H1 (cell line): ENCODE measurements at regions not wholly inside any gene's neighbourhood (a gene's known extent, or its start where the extent isn't known, plus 50 kb on each side); places are given as distances from the start of the nearest gene placed in this dataset.
A peak's percentile ranks its signal among the peaks of the same experiment; 100 is the strongest.

Source experiments
- CTCF ChIA-PET: fragments of 300-600 bp; sonication (Branson Sonifier 250); formaldehyde crosslinking; loops from one replicate; lab custom pipeline; 2021; ENCODE audit not compliant: partially characterized antibody; lab: Charles Lee
- POLR2A ChIA-PET: fragments of 300-600 bp; sonication (Branson Sonifier 250); formaldehyde crosslinking; loops from one replicate; lab custom pipeline; 2021; ENCODE audit warnings: inconsistent platforms; ENCODE audit not compliant: partially characterized antibody; lab: Charles Lee
- DNase-seq, 2 experiments: peaks; one replicate each; pipeline versions ENCODE4 v3.0.0 to v3.0.0-alpha.2; 2010 to 2022; ENCODE audit warnings: low spot score in 2 of 2, low read depth in 1 of 2, mixed read lengths in 1 of 2
- FAIRE-seq: peaks from 2 replicates; lab custom pipeline; 2011; peaks lifted over from hg19 to GRCh38; lab: Jason Lieb, UNC
- H2AFZ ChIP-seq: 2 replicates; pipeline ENCODE4 v1.8.1; 2012; ENCODE audit warnings: low read length, inconsistent platforms
- H2AK5ac ChIP-seq: 2 replicates; pipeline ENCODE4 v1.6.1; 2013; ENCODE audit warnings: low read depth, low read length
- H2BK120ac ChIP-seq: replicated peaks from 2 replicates; pipeline ENCODE3; 2013; ENCODE audit warnings: low read depth, low read length, inconsistent platforms
- H2BK12ac ChIP-seq: 2 replicates; pipeline ENCODE4 v1.6.1; 2013; ENCODE audit warnings: low read depth, low read length
- H2BK15ac ChIP-seq: 2 replicates; pipeline ENCODE4 v1.6.1; 2013; ENCODE audit warnings: low read length
- H2BK20ac ChIP-seq: 2 replicates; pipeline ENCODE4 v1.6.1; 2013; ENCODE audit warnings: low read length
- H2BK5ac ChIP-seq: 2 replicates; pipeline ENCODE4 v1.6.1; 2013; ENCODE audit warnings: low read depth, low read length
- H3K14ac ChIP-seq: 2 replicates; pipeline ENCODE4 v1.6.1; 2013; ENCODE audit warnings: inconsistent platforms; ENCODE audit not compliant: insufficient read length
- H3K18ac ChIP-seq: 2 replicates; pipeline ENCODE4 v1.6.1; 2013; ENCODE audit warnings: low read length; ENCODE audit errors: extremely low read depth
- H3K23ac ChIP-seq: 2 replicates; pipeline ENCODE4 v1.6.1; 2013; ENCODE audit warnings: inconsistent platforms; ENCODE audit not compliant: insufficient read length
- H3K23me2 ChIP-seq: 2 replicates; pipeline ENCODE4 v1.6.1; 2013; ENCODE audit warnings: low read depth, low read length
- H3K27ac ChIP-seq: 2 replicates; pipeline ENCODE4 v1.6.1; 2011; ENCODE audit warnings: low read depth, low read length, inconsistent platforms
- H3K27me3 ChIP-seq, 4 experiments: replicated peaks in 1 of 4; 1 replicate in 1 of 4; 2 replicates in 3 of 4; pipeline versions ENCODE4 v1.6.1 to v1.8.1; 2011 to 2013; ENCODE audit warnings: low read length in 3 of 4, mild to moderate bottlenecking in 3 of 4, inconsistent platforms in 2 of 4, mixed read lengths in 2 of 4, moderate library complexity in 1 of 4; ENCODE audit not compliant: control insufficient read depth in 3 of 4, insufficient read depth in 3 of 4; ENCODE audit errors: extremely low read depth in 1 of 4
- H3K36me3 ChIP-seq, 4 experiments: 2 replicates each; pipeline versions ENCODE4 v1.6.1 to v1.8.1; 2011 to 2013; ENCODE audit warnings: mild to moderate bottlenecking in 4 of 4, low read length in 3 of 4, moderate library complexity in 2 of 4, control low read depth in 1 of 4, inconsistent platforms in 1 of 4; ENCODE audit not compliant: insufficient read depth in 4 of 4, control insufficient read depth in 2 of 4
- H3K4ac ChIP-seq: replicated peaks from 2 replicates; pipeline ENCODE3; 2013; ENCODE audit warnings: low read length, low read depth, mixed read lengths, inconsistent platforms; ENCODE audit not compliant: insufficient read length
- H3K4me1 ChIP-seq, 4 experiments: replicated peaks in 1 of 4; 1 replicate in 1 of 4; 2 replicates in 3 of 4; pipeline versions ENCODE4 v1.6.1 to v1.8.1; 2011 to 2013; ENCODE audit warnings: low read length in 3 of 4, inconsistent platforms in 2 of 4, mixed read lengths in 1 of 4; ENCODE audit not compliant: insufficient read depth in 4 of 4, control insufficient read depth in 3 of 4
- H3K4me2 ChIP-seq, 2 experiments: 2 replicates each; pipeline versions ENCODE4 v1.6.1 to v1.8.1; 2011 to 2013; ENCODE audit warnings: low read depth in 2 of 2, low read length in 2 of 2, control low read depth in 1 of 2, inconsistent platforms in 1 of 2, mild to moderate bottlenecking in 1 of 2; ENCODE audit not compliant: insufficient read depth in 1 of 2
- H3K4me3 ChIP-seq, 4 experiments: fragments of 200-600, 300-600 bp in 1 of 4; sonication (generic), shearing (Covaris generic), sonication (Bioruptor Twin) in 1 of 4; 2 replicates each; pipeline versions ENCODE4 v1.5.1 to v1.8.1; 2011 to 2016; ENCODE audit warnings: low read length in 4 of 4, low read depth in 3 of 4, control low read depth in 2 of 4, inconsistent platforms in 2 of 4, mild to moderate bottlenecking in 2 of 4, mixed read lengths in 1 of 4, moderate library complexity in 1 of 4; ENCODE audit not compliant: insufficient read depth in 2 of 4; ENCODE audit errors: extremely low read depth in 1 of 4
- H3K56ac ChIP-seq: replicated peaks from 2 replicates; pipeline ENCODE3; 2013; ENCODE audit warnings: low read depth, mild to moderate bottlenecking, mixed read lengths, low read length, inconsistent platforms; ENCODE audit not compliant: insufficient read length
- H3K79me1 ChIP-seq: 2 replicates; pipeline ENCODE4 v1.6.1; 2013; ENCODE audit warnings: low read depth, low read length, control low read depth
- H3K79me2 ChIP-seq, 2 experiments: 2 replicates each; pipeline versions ENCODE4 v1.6.1 to v1.8.1; 2012 to 2013; ENCODE audit warnings: low read length in 2 of 2, mild to moderate bottlenecking in 2 of 2, inconsistent platforms in 1 of 2; ENCODE audit not compliant: insufficient read depth in 2 of 2, control insufficient read depth in 1 of 2
- H3K9ac ChIP-seq, 4 experiments: replicated peaks in 1 of 4; 1 replicate in 1 of 4; 2 replicates in 3 of 4; pipeline versions ENCODE4 v1.6.1 to v1.8.1; 2011 to 2013; ENCODE audit warnings: low read depth in 3 of 4, low read length in 3 of 4, control low read depth in 2 of 4, mild to moderate bottlenecking in 2 of 4, moderate library complexity in 2 of 4, inconsistent platforms in 1 of 4; ENCODE audit errors: extremely low read depth in 1 of 4
- H3K9me3 ChIP-seq, 2 experiments: 2 replicates each; pipeline versions ENCODE4 v1.6.1 to v1.8.1; 2012 to 2013; ENCODE audit warnings: mild to moderate bottlenecking in 2 of 2, moderate library complexity in 2 of 2, control low read depth in 1 of 2, inconsistent platforms in 1 of 2, low read depth in 1 of 2, low read length in 1 of 2, mixed read lengths in 1 of 2; ENCODE audit not compliant: insufficient read depth in 2 of 2
- H4K20me1 ChIP-seq, 2 experiments: replicated peaks in 1 of 2; 2 replicates each; pipeline versions ENCODE3 to v1.8.1; 2011 to 2013; ENCODE audit warnings: inconsistent platforms in 2 of 2, low read length in 2 of 2, mild to moderate bottlenecking in 1 of 2; ENCODE audit not compliant: insufficient read depth in 2 of 2, control insufficient read depth in 1 of 2
- H4K5ac ChIP-seq: 2 replicates; pipeline ENCODE4 v1.6.1; 2013; ENCODE audit warnings: low read length, low read depth, mixed read lengths, inconsistent platforms; ENCODE audit not compliant: insufficient read length
- H4K8ac ChIP-seq: 2 replicates; pipeline ENCODE4 v1.8.0; 2013; ENCODE audit warnings: mild to moderate bottlenecking, moderate library complexity, low read length, inconsistent platforms; ENCODE audit not compliant: insufficient read depth; ENCODE audit errors: extremely low read depth
- H4K91ac ChIP-seq: replicated peaks from 2 replicates; pipeline ENCODE3; 2013; ENCODE audit warnings: low read length, mixed read lengths, inconsistent platforms; ENCODE audit not compliant: insufficient read length
- CTBP2 ChIP-seq: IDR thresholded peaks from 2 replicates; pipeline ENCODE4 v1.7.0; 2011; ENCODE audit warnings: borderline replicate concordance, mild to moderate bottlenecking, moderate library complexity, mixed read lengths, low read length; ENCODE audit not compliant: insufficient read depth, insufficient read length
- EP300 ChIP-seq, 2 experiments: IDR thresholded peaks; 1 replicate in 1 of 2; 2 replicates in 1 of 2; pipeline ENCODE4 v1.6.1; 2011 to 2012; ENCODE audit warnings: low read depth in 2 of 2, low read length in 2 of 2, mild to moderate bottlenecking in 2 of 2, borderline replicate concordance in 1 of 2, inconsistent platforms in 1 of 2, moderate library complexity in 1 of 2
- EZH2 ChIP-seq: fragments of 200-600 bp; sonication (generic); IDR thresholded peaks from 2 replicates; pipeline ENCODE4 v1.7.1; 2012; ENCODE audit warnings: low read depth, mild to moderate bottlenecking, moderate library complexity, low read length, inconsistent platforms; ENCODE audit not compliant: severe bottlenecking
- POLR2AphosphoS5 ChIP-seq: IDR thresholded peaks from 2 replicates; pipeline ENCODE4 v1.6.1; 2011; ENCODE audit warnings: low read depth, low read length
- SIRT6 ChIP-seq: IDR thresholded peaks from one replicate; pipeline ENCODE4 v1.7.1; 2012; ENCODE audit warnings: low read length, inconsistent platforms
- WGBS, 2 experiments: shearing (Covaris generic) in 1 of 2; methylation state at CpG; one replicate each; pipeline versions ENCODE4 v1.1.6 to v1.1.7; 2013 to 2015; ENCODE audit warnings: low lambda C conversion rate in 2 of 2, mixed read lengths in 2 of 2, inconsistent platforms in 1 of 2, low coverage in 1 of 2, missing lambda C conversion rate in 1 of 2; ENCODE audit not compliant: insufficient replicate concordance in 2 of 2, insufficient coverage in 1 of 2, insufficient read length in 1 of 2; ENCODE audit errors: extremely low coverage in 1 of 2, missing lambda C conversion rate in 1 of 2; 5-methylcytosine and 5-hydroxymethylcytosine counted together
- TF ChIP-seq, protein P1 (sequence below): IDR thresholded peaks from 2 replicates; pipeline ENCODE4 v1.6.1; 2012; ENCODE audit warnings: inconsistent platforms

DNA sequence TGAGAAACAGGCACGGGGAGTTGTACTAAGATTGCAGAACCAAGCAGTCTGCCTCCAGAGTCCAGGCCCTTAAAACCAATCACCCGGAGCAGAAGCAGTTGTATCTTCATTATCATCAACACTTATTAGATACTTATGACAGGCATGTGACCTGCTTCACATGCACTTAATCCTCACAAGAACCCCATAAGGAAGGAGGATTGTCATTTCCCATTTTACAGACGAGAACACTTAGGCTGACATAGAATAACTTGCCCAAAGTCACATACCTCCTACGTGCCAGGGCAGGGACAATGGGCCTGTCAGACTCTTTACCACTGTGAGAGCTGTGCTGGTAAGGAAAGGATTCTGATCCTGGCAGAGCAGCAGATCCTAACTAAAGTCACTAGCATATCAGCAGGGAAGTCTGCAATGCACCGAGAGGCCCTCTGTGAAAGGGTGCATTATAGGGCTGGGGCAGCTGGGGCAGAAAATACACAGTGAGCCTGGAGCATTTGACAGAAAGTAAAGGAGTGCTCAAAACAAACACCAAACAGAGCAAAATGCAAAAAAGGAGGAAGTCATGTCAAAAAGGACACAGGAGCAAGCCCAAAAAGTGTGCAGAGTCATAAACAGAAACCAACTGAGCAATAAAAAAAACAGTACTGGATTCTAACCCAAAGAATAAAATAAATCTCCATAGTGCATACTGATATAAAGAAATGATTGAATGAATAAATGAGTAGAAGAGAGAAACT, 55.9 kb upstream of the SP3 start:
- no peak overlapping the region for H2BK15ac ChIP-seq
- POLR2A ChIA-PET = interaction anchor here (1.4 kb wide), 1 partner anchor 55 kb away, joined by 4 read pairs; no protein-coding TSS in a partner anchor
- H3K23ac ChIP-seq = no peak overlapping the region
- H2BK120ac ChIP-seq = no peak overlapping the region
- peak overlapping the region; percentile 14 for H3K4ac ChIP-seq
- no peak overlapping the region for H3K4me2 ChIP-seq
- no peak for TF ChIP-seq EP300 (IDR thresholded peaks at IDR 0.05; ENCODE audit: borderline replicate concordance in 1 of 2, low read depth in 2 of 2, low read length in 2 of 2)
- TF ChIP-seq POLR2AphosphoS5 = no peak
- no peak for TF ChIP-seq CTBP2
- TF ChIP-seq, protein P1, sequence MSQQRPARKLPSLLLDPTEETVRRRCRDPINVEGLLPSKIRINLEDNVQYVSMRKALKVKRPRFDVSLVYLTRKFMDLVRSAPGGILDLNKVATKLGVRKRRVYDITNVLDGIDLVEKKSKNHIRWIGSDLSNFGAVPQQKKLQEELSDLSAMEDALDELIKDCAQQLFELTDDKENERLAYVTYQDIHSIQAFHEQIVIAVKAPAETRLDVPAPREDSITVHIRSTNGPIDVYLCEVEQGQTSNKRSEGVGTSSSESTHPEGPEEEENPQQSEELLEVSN = no peak
- no peak for TF ChIP-seq EZH2
- no peak for TF ChIP-seq SIRT6
- TF ChIP-seq, all 59 proteins: peak for 0
- no peak overlapping the region for H3K4me3 ChIP-seq
- no peaks in the 10 kb centered on the region for H3K36me3 ChIP-seq
- FAIRE-seq (no peak), DNase-seq (peak in 1 of 2 experiments; percentile 39)
- H2BK20ac ChIP-seq = no peak overlapping the region
- CTCF ChIA-PET = interaction anchor here (1.3 to 1.5 kb wide), 2 partner anchors 9 to 50 kb away, joined by 4 read pairs; no protein-coding TSS in a partner anchor
- H3K27me3 ChIP-seq = no peaks in the 10 kb centered on the region
- H2AK5ac ChIP-seq = peak overlapping the region; percentile 32; the same call in 1 of the 2 replicates
- H3K14ac ChIP-seq = no peak overlapping the region
- H2BK12ac ChIP-seq = no peak overlapping the region
- H3K79me1 ChIP-seq = no peaks in the 10 kb centered on the region
- H3K4me1 ChIP-seq = peaks cover 8 to 20% (median 15%) of the 10 kb centered on the region in 4 experiments
- no peak overlapping the region for H4K5ac ChIP-seq
- H2AFZ ChIP-seq = no peak overlapping the region
- peaks cover 3% of the 10 kb centered on the region; the same call in 1 of the 2 replicates for H3K23me2 ChIP-seq
- no peaks in the 10 kb centered on the region for H3K79me2 ChIP-seq
- no peaks in the 10 kb centered on the region for H3K9me3 ChIP-seq
- no peak overlapping the region for H4K91ac ChIP-seq
- no peak overlapping the region for H3K56ac ChIP-seq
- no peak overlapping the region for H2BK5ac ChIP-seq
- H3K18ac ChIP-seq = no peak overlapping the region
- no peak overlapping the region for H3K9ac ChIP-seq
- H4K20me1 ChIP-seq = no peaks in the 10 kb centered on the region
- no peak overlapping the region for H4K8ac ChIP-seq
- H3K27ac ChIP-seq = no peak overlapping the region
- WGBS, 2 experiments = 79% methylated on average over 5 of the region's 5 CpGs; no CpG with 5 or more reads in 1 of the 2 experiments
